Bronchial epithelial cell (primary cell): ENCODE measurements at regions not wholly inside any gene's neighbourhood (a gene's known extent, or its start where the extent isn't known, plus 50 kb on each side); places are given as distances from the start of the nearest gene placed in this dataset.

Experiments used
- DNase-seq: peaks from one replicate; pipeline ENCODE4 v3.0.0-alpha.2; 2010; ENCODE audit warnings: low read depth
- FAIRE-seq: peaks from 2 replicates; lab custom pipeline; 2011; peaks lifted over from hg19 to GRCh38; lab: Jason Lieb, UNC
- H3K27me3 ChIP-seq: 2 replicates; pipeline ENCODE4 v1.5.1; 2011; ENCODE audit warnings: low read length; ENCODE audit not compliant: control insufficient read depth, insufficient read depth
- H3K36me3 ChIP-seq: 2 replicates; pipeline ENCODE4 v1.5.1; 2011; ENCODE audit warnings: low read length; ENCODE audit not compliant: control insufficient read depth, insufficient read depth
- H3K4me3 ChIP-seq: 2 replicates; pipeline ENCODE4 v1.5.1; 2011; ENCODE audit warnings: mild to moderate bottlenecking, low read depth, low read length, control low read depth
- CTCF ChIP-seq: IDR thresholded peaks from 2 replicates; pipeline ENCODE4 v1.5.1; 2011; ENCODE audit warnings: mild to moderate bottlenecking, moderate library complexity, low read length, control low read depth, inconsistent platforms; ENCODE audit not compliant: insufficient read depth, severe bottlenecking

- Histone ChIP-seq H3K36me3 (no peaks in the 10 kb centered on the region), H3K27me3 (no peaks in the 10 kb centered on the region), H3K4me3 (no peak overlapping the region)
- TF ChIP-seq CTCF = no peak
- FAIRE-seq (no peak), DNase-seq (no peak)
Measured at GRCh38 chr21:38887749-38888148, 82.0 kb downstream of the ETS2 start.

- H3K4me3 ChIP-seq = no peak overlapping the region
- no peak for TF ChIP-seq CTCF
- FAIRE-seq = no peak
- H3K27me3 ChIP-seq = no peaks in the 10 kb centered on the region
- no peaks in the 10 kb centered on the region for H3K36me3 ChIP-seq
- DNase-seq = no peak
Measured at GRCh38 chr21:38887062-38887686, 81.4 kb downstream of the ETS2 start.

GRCh38 chr21:38885909-38886308, 80.2 kb downstream of the ETS2 start:
- no peak for FAIRE-seq
- DNase-seq = no peak
- TF ChIP-seq CTCF = no peak
- Histone ChIP-seq H3K4me3 (no peak overlapping the region), H3K27me3 (no peaks in the 10 kb centered on the region), H3K36me3 (no peaks in the 10 kb centered on the region)

- Histone ChIP-seq H3K4me3 (no peak overlapping the region), H3K36me3 (no peaks in the 10 kb centered on the region), H3K27me3 (no peaks in the 10 kb centered on the region)
- FAIRE-seq (no peak), DNase-seq (no peak)
- no peak for TF ChIP-seq CTCF
Measured at GRCh38 chr21:38884440-38884839, 78.7 kb downstream of the ETS2 start.

GRCh38 chr21:38883142-38883541, 77.4 kb downstream of the ETS2 start:
- DNase-seq (no peak), FAIRE-seq (no peak)
- Histone ChIP-seq H3K27me3 (no peaks in the 10 kb centered on the region), H3K4me3 (no peak overlapping the region), H3K36me3 (no peaks in the 10 kb centered on the region)
- TF ChIP-seq CTCF = no peak

DNA sequence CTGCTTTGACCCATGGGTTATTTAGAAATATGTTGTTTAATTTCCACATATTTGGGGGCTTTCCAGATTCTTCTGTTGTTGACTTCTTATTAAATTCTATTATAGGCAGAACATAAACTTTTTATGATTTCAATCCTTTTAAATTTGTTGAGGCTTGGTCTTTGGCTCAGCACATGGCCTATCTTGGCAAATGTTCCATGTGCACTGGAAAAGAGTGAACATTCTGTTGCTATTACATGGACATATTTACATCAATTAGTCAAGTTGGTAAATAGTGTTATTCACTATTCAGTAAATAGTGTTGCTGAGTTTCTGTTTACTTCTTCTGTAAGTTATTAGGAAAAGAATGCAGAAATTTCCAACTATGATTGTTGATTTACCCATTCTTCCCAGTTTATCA, 75.4 kb downstream of the ETS2 start:
- TF ChIP-seq CTCF = no peak
- FAIRE-seq (no peak), DNase-seq (peak; percentile 53)
- H3K27me3 ChIP-seq = no peaks in the 10 kb centered on the region
- H3K4me3 ChIP-seq = no peak overlapping the region
- no peaks in the 10 kb centered on the region for H3K36me3 ChIP-seq
